Epithelial cell of esophagus (primary cell): ENCODE measurements at regions not wholly inside any gene's neighbourhood (a gene's known extent, or its start where the extent isn't known, plus 50 kb on each side); places are given as distances from the start of the nearest gene placed in this dataset.
"Not testable (repeated sequence)": the region's sequence is repeated elsewhere in the genome, so short reads cannot be mapped to it uniquely, and the experiment has no call there.

Experiments
- DNase-seq: peaks from one replicate; pipeline ENCODE4 v3.0.0; 2010; ENCODE audit warnings: low read depth
- H3K4me3 ChIP-seq: 2 replicates; pipeline ENCODE4 v1.5.1; 2011; ENCODE audit warnings: mild to moderate bottlenecking, low read length, control low read depth
- CTCF ChIP-seq: IDR thresholded peaks from 2 replicates; pipeline ENCODE4 v1.5.1; 2011; ENCODE audit warnings: low read depth, mild to moderate bottlenecking, low read length, control low read depth, inconsistent platforms; ENCODE audit not compliant: insufficient read depth; ENCODE audit errors: missing control alignments

GRCh38 chr9:79089054-79089560 lies 482.7 kb upstream of the TLE4 start:
- no peak for DNase-seq
- no peak for TF ChIP-seq CTCF
- H3K4me3 ChIP-seq = no peak overlapping the region

- DNase-seq = not testable (repeated sequence)
Measured at GRCh38 chr9:79089851-79090250, 481.9 kb upstream of the TLE4 start.

GRCh38 chr9:79103257-79103656 lies 468.5 kb upstream of the TLE4 start:
- DNase-seq, H3K4me3 ChIP-seq: not testable (repeated sequence)

More at GRCh38 chr9:79089851-79090250, 481.9 kb upstream of the TLE4 start:
- not testable (repeated sequence) for H3K4me3 ChIP-seq

- no peak for DNase-seq
- TF ChIP-seq CTCF = no peak
Measured at GRCh38 chr9:79104216-79104615, 467.5 kb upstream of the TLE4 start.

GRCh38 chr9:79104951-79105350 lies 466.8 kb upstream of the TLE4 start:
- no peak for TF ChIP-seq CTCF
- DNase-seq = no peak
- H3K4me3 ChIP-seq = no peak overlapping the region

More at GRCh38 chr9:79104216-79104615, 467.5 kb upstream of the TLE4 start:
- H3K4me3 ChIP-seq = no peak overlapping the region

GRCh38 chr9:79107911-79108676 lies 463.7 kb upstream of the TLE4 start:
- H3K4me3 ChIP-seq = no peak overlapping the region
- no peak for DNase-seq
- no peak for TF ChIP-seq CTCF

GRCh38 chr9:79111653-79112052 lies 460.1 kb upstream of the TLE4 start:
- DNase-seq = no peak
- H3K4me3 ChIP-seq = no peak overlapping the region
- no peak for TF ChIP-seq CTCF

- no peak for DNase-seq
- no peak for TF ChIP-seq CTCF
- no peak overlapping the region for H3K4me3 ChIP-seq
Measured at GRCh38 chr9:79115176-79115575, 456.6 kb upstream of the TLE4 start.
